ENCODE measurements at regions not wholly inside any gene's neighbourhood (a gene's known extent, or its start where the extent isn't known, plus 50 kb on each side); places are given as distances from the start of the nearest gene placed in this dataset.

DNA sequence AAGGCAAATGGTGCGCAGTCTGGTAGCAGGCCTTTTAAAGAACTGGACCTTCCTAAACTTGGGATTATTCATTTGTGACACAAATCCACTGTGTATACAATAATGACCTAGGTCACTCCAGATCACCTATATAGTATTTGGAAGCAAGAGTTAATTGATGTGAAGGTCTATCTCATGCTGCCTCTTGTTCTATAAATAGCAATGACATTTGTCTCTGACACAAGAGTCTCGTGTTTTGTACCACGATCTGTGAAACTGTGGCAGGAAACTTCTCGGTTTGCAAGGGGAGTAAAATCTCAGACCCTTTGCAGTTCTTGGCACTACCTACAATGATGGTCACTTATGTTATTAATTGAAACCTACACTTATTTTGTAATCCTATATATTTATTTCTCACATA, 1408.4 kb downstream of the PCDH7 start:
- TF ChIP-seq EZH2 (IDR thresholded peaks at IDR 0.05; ENCODE audit: insufficient read depth, poor library complexity, severe bottlenecking) (no peak), EZH2phosphoT487 (IDR thresholded peaks at IDR 0.05; ENCODE audit: insufficient read depth, low read depth) (no peak)
